A673 (cell line): ENCODE measurements at regions not wholly inside any gene's neighbourhood (a gene's known extent, or its start where the extent isn't known, plus 50 kb on each side); places are given as distances from the start of the nearest gene placed in this dataset.

Source experiments
- EZH2 ChIP-seq: fragments of 200-600 bp; sonication (generic); IDR thresholded peaks from 2 replicates; pipeline ENCODE4 v1.6.1; 2017; ENCODE audit warnings: borderline replicate concordance, low read depth, mild to moderate bottlenecking, mixed read lengths, antibody characterized with exemption, low read length; ENCODE audit not compliant: poor library complexity, severe bottlenecking
- TF ChIP-seq, protein P1 (sequence below): fragments of 300-800, 200-600 bp; sonication (generic); conservative IDR thresholded peaks from 2 replicates; pipeline ENCODE4 v1.5.1; 2017; ENCODE audit warnings: low read depth, mild to moderate bottlenecking, antibody characterized with exemption, low read length, moderate library complexity, mixed read lengths

DNA sequence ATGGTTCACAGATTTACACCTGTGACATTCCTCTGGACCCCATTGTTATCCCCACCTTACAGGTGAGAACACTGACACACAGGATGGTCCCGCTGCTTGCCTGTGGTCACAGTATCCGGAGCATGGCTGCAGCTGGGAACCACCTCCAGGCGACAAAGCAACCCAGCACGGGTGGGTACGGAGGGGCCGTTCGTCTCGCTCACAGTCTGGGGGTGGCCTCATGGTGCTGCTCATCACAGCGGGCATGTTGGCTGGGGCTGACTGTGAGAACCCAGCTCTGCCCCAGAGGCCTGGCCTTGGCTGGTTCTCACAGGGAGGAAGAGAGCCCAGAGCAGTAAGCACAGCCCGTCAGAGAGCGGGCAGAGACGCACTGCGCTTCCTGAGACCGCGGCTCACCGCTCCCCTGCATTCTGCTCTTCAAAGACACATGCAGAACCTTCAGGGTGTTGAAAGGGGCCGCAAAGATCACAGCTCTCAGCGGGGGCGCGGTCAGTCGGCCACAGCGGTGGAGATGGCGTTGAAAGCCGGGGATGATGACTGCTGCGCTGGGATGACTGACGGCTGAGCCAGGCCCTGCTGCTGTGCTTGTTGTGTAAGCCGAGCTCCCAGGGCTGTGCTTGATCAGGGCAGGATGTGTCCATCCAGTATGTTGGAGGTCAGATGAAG, 423.0 kb downstream of the BRD1 start:
- TF ChIP-seq, protein P1, sequence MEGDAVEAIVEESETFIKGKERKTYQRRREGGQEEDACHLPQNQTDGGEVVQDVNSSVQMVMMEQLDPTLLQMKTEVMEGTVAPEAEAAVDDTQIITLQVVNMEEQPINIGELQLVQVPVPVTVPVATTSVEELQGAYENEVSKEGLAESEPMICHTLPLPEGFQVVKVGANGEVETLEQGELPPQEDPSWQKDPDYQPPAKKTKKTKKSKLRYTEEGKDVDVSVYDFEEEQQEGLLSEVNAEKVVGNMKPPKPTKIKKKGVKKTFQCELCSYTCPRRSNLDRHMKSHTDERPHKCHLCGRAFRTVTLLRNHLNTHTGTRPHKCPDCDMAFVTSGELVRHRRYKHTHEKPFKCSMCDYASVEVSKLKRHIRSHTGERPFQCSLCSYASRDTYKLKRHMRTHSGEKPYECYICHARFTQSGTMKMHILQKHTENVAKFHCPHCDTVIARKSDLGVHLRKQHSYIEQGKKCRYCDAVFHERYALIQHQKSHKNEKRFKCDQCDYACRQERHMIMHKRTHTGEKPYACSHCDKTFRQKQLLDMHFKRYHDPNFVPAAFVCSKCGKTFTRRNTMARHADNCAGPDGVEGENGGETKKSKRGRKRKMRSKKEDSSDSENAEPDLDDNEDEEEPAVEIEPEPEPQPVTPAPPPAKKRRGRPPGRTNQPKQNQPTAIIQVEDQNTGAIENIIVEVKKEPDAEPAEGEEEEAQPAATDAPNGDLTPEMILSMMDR, result no peak
- TF ChIP-seq EZH2, result no peak
